ENCODE measurements at regions not wholly inside any gene's neighbourhood (a gene's known extent, or its start where the extent isn't known, plus 50 kb on each side); places are given as distances from the start of the nearest gene placed in this dataset.

DNA sequence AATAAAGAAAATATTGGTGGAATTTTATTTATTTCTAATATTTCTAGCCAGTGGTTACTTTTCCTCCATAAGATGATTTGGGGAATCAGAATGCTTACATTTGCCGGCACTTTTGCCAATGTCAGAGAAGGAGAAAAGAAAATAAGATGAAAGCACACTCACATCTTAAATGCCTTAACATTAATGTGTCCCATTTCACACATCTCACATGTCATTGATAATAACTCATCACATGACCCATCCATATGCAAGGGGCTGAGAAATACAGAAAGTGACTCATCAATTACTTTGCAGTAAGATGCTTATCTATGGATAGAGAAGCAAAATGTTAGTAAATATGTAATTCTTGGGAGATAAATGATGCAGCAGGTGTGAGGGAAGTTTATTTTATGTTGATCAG, 1531.0 kb downstream of the PCDH7 start:
- DNase-seq (ENCODE audit: low spot score), result no peak

DNA sequence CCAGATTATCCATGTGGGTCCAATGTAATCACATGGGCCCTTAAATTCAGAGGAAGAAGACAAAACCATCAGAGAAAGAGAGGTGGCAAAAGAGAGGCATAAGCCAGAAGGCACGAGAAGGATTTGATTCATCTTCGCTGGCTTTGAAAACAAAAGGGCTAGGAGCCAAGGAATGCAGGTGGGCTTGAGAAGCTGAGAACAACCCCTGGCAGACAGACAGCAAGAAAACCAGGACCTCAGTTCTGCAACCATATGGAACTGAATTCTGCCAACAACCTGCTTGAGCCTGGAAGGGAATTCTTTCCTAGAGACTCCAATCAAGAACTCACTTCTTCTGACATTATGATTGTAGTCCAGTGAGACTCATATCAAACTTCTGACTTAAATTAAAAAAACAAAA, 1531.8 kb downstream of the PCDH7 start:
- DNase-seq (ENCODE audit: low spot score), result no peak

DNA sequence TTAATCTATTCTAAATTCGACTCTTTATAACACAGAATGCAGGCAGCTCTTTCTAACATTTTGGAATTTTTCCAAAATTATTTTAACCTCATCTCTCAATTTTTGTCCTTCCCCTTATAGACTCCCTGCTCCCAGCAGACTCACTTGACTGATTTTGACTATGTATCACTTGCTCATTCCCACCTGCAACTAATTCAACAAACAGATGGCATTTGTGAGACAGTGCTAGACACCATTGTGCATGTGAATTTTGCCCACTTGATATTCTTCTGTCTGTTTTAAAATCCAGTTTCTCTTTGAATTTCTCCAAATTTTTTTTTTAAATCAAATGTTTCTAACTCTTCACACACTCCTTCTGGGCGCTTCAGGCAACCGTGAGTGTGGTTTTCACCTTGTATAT, 1534.0 kb downstream of the PCDH7 start:
- DNase-seq (ENCODE audit: low spot score), result no peak

DNA sequence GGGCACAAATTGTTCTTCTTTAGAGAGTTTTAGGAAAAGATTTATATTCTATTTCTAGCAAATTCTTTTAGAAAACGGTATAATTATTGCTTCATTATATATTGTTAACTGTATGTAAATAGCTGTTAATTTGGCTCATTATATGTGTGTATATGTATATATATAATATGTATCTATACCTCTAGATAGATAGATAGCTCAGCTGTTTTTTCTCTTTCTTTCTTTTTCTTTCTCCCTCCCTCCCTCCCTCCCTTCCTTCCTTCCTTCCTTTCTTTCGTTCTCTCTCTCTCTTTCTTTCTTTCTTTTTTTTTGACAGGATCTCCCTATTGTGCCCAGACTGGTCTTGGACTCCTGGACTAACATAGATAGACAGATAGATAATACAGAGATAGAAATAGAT, 1538.8 kb downstream of the PCDH7 start:
- DNase-seq (ENCODE audit: low spot score), result no peak

DNA sequence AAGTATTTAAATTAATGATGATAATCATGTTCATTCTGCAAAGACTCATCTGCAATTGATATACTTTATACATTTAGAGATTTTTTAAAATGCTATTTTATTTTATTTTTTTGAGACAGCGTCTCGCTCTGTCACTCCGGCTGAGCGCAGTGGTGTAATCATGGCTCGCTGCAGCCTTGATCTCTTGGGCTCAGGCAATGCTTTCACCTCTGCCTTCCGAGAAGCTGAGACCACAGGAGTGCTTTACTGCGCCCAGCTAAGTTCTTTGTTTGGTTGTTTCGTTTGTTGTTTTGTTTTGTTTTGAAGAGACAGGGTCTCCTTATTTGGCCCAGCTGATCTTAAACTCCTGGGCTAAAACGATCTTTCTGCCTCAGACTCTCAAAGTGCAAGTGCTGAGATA, 1541.0 kb downstream of the PCDH7 start:
- no peak for DNase-seq (ENCODE audit: low spot score)

DNA sequence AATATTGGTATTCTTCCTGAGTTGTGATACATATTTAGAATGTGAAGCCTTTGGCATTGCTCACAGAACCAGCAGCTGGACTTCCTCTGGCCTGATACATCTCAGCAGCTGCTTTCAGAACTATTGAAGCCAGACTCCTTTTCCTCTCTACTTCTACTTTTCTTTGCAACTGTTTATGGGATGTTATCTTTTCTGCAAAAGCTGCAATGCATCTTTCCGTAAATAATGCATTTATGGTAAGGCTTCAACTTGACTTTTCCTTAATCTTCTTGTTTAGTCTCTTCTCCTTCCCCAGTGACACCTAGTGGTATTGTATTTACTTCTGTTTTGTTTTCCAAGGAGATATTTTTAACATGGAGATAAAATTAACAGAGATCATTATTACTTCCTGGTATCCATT, 1548.7 kb downstream of the PCDH7 start:
- DNase-seq (ENCODE audit: low spot score), result no peak

DNA sequence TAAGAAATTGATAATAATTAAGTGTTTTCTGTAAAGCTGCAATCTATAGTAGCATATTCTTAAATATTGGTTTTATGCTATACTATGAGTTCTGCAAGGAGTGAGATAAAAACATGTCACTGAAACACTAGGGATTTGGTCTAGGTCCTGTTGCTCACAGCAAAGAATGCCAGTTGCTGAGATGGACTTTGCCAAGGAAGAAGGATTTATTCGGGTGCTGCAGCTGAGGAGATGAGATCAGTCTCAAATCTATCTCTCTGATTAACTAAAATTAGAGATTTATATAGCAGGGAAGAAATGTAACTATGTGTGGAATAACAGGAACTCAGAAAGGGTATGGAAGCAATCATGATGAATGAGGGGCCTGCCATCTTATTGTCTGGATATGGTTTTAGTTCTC, 1569.9 kb downstream of the PCDH7 start:
- DNase-seq (ENCODE audit: low spot score), result no peak

DNA sequence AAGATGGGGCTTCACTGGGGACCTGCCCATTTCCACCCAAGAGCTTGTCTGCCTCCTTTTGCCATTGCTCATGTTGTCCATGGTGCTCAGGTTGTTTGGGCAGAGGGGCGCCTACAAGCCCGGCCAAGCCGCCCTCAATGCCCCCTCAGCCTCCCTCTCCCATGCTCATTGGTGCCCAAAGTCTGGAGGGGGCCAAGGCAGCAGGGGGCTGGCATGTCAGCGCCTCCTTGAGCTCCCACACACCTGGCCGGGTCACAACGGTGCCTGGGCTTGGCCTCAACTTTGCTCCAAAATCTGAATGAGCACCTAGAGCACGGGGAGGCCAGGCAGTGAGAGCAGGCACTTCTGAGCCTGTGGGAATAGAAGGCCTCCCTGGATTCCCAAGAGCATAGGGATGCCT, 1598.8 kb downstream of the PCDH7 start:
- DNase-seq (ENCODE audit: low spot score), result no peak

DNA sequence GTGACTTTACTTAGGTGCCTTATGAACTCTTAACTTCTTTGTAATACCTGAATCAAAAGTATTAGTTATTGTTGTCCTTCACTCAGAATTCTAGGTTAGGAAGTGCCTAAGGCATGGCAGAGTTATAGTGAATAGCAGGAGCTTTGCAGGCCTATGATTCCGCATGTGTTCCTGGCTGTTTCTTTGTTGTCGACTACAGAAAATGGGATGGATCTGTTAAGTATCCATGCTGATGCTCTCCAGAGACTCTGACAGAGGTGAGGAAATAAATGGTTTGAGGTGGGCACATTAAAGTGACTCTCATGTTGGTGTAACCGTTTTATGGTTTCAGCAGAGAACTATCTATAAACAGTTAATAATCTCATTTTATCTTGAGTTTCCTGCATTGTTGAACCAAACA, 1601.3 kb downstream of the PCDH7 start:
- no peak for DNase-seq (ENCODE audit: low spot score)

DNA sequence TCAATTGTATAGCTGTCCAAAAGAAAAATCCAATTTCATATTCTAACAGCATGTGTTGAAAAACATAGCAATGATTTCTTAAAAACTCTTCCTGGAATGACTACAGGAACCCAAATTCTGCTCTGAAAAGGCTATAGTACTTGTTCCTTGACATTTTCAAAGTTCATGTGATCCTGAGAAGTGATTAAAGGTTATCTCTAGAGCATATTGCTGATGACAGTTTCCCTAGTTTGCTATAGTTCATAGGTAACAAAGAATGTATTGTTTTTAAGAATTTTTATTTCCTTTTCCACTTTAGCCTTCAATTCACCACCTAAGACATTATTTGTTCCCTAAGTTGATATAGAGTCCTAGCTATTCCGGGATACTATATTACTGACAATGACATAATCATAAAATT, 1614.6 kb downstream of the PCDH7 start:
- no peak for DNase-seq (ENCODE audit: low spot score)

DNA sequence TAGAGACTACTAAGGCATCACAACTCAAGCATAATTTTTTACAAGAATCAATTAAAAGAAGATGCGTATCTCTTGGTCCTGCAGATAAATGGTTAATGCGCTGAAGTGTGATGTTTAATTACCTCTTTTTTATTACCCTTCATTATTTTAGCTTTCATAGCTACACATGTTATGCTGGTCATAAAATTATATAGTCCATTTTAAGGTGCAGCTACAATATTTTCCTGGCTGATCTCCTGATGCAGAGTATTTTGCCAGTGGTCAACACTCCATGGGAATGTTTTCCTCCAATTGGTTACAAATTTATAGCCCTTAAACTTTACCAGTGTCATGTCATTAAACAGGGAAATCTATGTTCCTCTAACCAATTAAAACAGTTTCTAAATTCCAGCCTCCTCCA, 1617.2 kb downstream of the PCDH7 start:
- no peak for DNase-seq (ENCODE audit: low spot score)

DNA sequence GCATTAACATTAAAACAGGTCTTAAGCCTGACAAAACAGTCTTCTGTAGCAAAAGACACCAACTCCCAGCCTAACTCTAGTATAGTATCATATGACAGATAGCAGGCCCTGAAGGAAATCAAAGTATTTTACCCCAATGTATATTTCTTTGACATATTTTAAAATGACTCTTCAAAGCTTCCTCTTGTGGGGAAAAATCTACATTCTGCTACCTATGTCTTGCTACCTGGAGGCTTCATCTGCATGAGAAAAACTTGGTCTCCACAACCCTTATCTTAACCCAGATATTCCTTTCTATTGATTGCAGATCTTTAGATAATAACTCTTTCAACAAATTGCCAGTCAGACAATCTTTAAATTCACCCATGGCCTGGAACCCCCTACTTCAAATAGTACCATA, 1620.4 kb downstream of the PCDH7 start:
- no peak for DNase-seq (ENCODE audit: low spot score)

DNA sequence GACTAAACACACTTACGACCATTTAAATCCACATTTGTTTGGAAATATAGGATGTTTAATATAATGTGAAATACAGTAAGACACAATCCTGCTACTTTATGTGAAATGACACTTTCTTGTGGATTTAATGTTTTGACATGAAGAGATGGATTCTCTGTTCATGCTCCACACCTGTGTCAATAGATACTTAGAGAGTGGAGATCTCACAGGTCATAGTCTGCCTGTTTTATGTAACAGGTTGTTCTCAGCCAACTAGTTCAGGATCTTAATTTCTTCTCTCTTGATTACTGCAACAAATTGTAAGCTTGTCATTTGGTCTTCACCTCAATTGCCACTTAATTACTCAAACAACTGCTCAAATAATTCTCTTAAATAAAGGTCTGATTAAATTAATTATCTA, 1621.2 kb downstream of the PCDH7 start:
- no peak for DNase-seq (ENCODE audit: low spot score)

DNA sequence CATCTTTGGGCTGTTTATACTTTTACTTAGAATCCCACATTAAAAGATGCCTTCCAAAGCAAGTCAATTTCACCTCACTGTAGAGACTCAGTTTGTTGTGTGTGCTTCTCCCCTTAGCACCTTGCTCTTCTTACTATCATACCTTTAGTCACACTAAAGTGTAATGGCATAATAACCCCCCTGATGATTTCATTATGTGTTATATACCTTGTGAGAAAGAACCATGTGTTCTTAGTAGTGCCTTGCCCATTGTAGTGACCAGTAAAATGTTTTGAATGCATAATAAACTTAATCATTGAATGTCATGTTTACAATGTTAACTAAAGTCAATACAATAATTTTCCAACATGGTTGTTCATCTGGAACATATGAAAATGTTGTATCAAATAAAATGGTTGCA, 1621.9 kb downstream of the PCDH7 start:
- no peak for DNase-seq (ENCODE audit: low spot score)

DNA sequence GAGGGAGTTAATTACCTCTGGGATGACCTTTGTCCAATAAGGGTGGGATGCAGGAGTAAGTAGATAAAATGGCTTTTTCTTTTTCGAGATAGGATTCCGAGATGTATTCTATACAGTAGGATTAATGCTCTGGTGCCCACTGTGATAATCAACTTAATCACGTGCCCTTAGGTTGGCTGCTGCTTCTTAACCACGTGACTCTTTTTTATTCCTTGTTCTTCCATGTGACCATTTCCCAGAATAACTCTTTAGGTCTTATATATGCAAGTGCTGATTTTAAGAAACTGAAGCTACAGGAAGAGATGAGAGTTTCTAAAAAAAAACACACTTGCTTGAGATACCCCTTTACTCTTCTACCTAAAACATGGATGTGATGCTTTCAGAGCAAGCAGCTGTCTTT, 1628.9 kb downstream of the PCDH7 start:
- DNase-seq (ENCODE audit: low spot score), result no peak

DNA sequence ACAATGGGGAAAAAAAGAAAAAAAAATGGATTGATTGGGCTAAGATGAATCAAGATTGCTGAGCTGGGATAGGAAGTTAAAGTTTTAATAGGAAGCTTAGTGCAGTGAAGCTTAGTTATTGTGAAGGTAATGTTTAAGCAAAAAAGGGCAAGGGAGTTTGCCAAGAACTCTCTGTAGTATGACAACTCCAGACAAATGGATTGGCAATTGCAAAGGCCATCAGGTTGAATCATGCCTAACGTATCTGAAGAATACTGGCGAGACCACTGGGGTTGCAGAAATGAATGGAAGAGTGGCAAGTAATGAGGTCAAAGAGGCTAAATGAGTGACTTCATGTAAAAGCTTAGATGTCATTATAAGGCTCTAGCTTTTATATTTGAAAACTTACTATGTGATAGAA, 1654.0 kb downstream of the PCDH7 start:
- DNase-seq (ENCODE audit: low spot score), result no peak

DNA sequence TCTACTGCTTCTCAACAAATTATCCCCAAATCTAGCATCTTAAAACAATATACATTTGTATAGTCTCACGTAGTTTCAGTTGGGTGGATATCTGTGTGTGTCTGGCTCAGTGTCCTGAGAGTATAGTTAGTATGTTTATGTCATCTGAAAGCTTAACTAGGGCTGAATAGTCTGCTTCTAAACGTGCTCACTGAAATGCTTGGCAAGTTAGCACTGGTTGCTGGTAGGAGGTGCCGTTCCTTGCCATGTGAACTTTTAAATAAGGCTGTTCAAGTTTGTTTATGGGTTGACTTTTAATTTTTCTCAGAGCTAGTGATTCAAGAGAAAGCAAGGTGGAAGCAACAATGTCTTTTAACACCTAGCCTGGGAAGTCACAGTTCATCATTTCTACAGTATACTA, 1673.6 kb downstream of the PCDH7 start:
- no peak for DNase-seq (ENCODE audit: low spot score)

DNA sequence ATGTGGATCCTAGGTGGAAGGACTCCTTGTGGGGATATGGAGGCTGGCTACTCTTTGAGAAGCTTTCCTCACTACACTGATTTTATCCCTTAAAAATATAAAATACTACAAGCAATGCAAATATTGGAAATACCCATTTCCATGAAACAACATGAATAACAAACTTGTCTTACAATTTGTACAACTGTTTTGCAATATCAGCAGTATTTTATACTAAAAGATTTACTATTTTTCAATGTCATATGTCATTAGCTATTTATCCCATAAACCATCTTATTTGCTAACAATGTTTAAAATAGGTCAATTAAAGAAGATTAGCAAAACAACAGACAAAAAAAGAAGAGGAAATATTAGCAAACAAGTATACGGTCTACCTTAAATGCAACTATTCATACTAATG, 1674.1 kb downstream of the PCDH7 start:
- DNase-seq (ENCODE audit: low spot score), result no peak

DNA sequence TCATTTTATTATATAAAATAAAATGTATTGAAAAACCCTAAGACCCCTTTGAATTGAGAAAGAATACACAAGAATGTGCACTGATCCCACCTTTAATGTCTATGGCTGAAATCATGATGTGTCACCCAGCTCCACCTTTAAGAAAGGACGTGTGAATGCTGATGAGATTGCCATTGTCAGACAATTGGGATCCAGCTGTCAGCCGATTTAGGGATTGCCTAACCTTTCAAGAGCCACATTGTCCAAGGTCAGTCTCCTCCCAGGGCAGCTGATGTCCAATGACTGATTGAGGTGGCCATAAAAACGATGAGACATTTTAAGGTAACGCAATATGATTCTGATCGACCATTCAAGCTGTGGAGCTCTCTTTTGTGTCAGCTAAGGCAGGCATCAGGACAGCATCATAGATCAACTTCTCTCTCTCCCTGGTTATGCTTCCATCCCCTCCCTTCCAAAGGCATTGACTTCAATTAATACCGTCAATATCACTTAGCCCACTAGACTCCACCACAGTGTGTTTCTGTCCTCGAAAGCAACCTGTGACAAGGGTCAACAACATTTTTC, 1676.4 kb downstream of the PCDH7 start:
- DNase-seq (ENCODE audit: low spot score), result no peak

DNA sequence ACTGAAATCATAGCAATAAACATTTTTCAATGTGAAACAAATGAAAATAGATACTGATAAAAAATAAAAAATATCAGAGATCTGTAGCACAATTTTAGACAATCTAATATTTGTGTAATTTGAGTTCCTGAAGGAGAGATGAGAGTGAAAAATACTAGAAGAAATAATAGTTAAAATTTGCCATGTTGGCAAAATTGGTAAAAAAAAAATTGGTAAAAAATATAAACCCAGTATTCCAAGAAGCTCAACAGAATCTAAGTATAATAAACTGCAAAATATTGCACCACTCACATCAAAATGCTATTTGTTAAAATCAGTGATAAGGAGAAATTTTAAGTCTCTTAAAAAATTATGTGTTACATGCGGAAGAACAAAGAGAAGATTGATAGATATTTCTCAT, 1680.7 kb downstream of the PCDH7 start:
- DNase-seq (ENCODE audit: low spot score), result no peak

DNA sequence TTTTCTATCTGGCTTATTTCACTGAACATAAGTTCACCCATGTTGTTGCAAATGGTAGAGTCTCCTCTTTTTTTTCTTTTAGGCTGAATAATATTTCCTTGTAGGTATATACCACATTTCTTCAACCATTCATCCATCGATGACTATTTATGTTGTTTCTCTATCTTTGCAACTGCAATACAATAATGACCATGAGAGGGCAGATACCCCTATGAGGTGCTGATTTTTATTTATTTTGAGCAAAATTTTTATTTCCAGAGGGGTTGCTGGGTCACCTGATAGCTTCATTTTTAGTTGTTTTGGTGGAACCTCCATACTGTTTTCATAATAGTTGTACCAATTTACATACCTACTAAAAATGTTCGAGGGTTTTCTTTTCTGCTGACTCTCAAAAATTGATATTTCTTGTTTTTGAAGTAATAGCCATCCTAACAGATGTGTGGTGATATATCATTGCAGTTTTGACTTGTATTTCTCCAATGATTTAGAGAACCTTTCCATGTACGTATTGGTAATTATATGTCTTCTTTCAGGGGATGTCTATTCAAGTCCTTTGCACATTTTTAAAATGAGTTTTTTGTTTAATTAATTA, 1697.0 kb downstream of the PCDH7 start:
- no peak for DNase-seq (ENCODE audit: low spot score)

DNA sequence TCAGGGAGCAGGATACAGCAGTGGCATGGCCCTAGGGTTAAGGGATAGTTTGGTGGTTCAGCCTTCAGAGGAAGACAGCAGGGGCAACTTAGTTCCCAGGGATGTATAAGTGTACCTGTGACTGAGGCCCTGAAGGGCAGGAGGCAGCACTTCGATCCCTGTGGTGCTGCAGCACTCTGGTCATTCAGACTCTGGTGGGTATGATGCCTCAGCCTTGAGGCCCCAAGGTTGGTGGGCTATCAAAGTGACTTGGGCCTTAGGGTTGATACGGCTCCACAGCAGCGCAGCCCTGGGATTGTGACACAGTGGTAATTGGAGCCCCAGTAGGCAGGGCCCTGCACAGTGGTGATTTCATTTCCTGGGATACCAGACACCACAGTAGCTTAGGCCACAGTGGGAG, 1703.1 kb downstream of the PCDH7 start:
- no peak for DNase-seq (ENCODE audit: low spot score)

DNA sequence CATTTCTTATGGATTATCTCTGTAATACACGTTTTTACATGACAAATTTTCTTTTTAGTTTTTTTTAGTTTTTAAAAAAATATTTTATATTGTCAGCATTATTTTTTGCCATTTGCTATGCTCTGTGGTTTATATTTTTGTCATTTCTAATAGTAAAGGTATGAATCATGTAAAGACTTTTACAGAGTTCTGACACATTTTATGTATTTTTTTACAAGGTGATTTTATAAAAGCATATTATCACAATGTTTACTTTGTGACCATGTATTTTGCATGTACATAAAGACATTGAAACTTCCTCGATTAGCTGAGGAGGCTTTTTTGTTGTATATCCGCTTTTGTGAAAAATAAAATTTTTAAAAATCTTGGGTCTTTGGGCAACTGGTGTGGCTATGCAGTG, 1705.1 kb downstream of the PCDH7 start:
- no peak for DNase-seq (ENCODE audit: low spot score)

DNA sequence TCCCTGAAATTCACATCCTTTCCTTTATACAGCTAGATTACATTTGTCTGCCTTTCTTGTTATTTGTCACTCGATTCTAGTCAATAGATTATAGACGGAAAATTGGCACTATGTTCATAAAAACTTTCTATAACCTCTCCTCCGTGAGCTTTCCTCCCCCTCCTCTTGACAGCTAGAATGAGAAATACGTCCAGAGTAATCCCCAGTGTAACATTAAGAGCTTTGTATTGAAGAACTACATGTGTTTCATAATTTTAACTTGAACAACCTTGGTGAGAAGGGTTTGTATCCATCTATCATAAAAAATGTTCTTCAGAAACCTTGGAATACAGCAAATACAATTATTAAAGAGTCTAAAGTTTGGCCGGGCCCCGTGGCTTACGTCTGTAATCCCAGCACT, 1707.4 kb downstream of the PCDH7 start:
- DNase-seq (ENCODE audit: low spot score), result no peak

DNA sequence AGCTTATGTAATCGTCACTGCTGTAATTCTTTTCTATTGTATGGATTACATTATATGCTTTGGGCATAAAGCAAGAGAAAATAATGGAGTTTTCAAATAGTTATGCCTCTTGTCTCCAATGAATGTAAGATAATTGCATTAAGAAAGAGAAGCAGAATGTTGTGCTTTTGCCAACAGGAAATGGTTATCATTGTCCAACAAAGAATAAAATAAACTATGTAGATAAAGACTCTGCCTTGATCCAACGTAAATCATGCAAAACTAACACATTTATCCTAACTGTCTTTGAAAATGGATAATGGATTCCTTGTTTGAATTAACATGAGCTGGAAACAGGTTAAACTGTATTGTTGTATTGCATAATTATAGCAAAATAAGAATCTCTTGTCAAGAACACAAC, 1709.0 kb downstream of the PCDH7 start:
- no peak for DNase-seq (ENCODE audit: low spot score)
